Hematopoietic multipotent progenitor cell (in vitro differentiated cells): ENCODE measurements at regions not wholly inside any gene's neighbourhood (a gene's known extent, or its start where the extent isn't known, plus 50 kb on each side); places are given as distances from the start of the nearest gene placed in this dataset.

Source experiments
- DNase-seq, 3 donors: peaks; one replicate each; pipeline ENCODE4 v3.0.0-alpha.2; 2011 to 2015; ENCODE audit warnings: low read depth in 2 of 3, low spot score in 2 of 3

DNA sequence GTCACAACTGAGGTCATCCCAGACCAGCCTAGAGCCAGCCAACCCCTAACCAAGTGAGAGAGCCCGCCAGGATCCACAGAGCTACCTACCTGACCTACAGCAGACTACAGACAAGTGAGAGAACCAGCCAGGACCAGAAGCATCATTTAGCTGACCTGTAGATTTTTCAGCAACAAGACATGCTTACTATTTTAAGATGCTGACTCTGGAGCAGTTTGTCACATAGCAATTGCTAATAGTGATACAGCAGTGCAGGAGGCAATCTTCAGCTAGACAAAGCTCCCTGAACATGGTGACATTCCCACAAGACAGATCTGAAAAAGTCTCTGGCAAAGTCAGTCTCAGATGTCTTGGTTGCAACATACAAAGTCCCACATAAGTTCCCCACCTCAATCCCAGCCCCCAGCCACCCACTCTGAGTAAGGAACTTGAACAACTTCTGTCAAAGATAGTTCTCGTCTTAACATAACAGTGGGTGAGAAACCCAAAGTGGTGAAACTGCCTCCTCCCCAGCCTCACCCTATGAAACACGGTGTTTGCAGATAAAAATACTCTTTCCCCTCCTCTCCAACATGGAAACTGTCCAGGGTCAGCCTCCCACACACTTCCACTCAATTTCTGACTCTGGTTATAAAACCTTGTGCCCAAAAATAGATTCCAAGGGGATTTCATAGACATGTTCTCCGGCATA, 120.3 kb upstream of the SLC6A11 start:
- DNase-seq, result no peak

- DNase-seq, result no peak
Observed at GRCh38 chr3:10697918-10698317, 118.1 kb upstream of the SLC6A11 start.

DNA sequence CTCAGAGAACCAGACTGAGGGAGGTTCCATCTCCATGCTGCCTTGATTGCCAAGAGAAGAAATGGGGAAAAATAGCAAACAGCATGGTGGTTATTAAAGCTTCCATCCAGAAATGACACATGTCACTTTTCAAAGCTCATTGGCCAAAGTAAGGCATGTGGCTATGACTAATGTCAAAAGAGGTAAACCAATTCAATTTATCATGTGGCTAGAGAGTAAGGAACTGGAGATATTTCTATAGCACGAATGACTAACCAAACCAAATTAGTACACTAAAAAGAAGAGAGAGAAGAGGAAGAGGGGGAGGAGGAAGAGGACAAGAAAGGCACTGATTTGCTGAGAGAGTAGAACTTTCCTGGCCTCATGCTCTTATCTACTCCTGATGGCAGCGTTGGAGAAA, 115.2 kb upstream of the SLC6A11 start:
- DNase-seq, result no peak

DNA sequence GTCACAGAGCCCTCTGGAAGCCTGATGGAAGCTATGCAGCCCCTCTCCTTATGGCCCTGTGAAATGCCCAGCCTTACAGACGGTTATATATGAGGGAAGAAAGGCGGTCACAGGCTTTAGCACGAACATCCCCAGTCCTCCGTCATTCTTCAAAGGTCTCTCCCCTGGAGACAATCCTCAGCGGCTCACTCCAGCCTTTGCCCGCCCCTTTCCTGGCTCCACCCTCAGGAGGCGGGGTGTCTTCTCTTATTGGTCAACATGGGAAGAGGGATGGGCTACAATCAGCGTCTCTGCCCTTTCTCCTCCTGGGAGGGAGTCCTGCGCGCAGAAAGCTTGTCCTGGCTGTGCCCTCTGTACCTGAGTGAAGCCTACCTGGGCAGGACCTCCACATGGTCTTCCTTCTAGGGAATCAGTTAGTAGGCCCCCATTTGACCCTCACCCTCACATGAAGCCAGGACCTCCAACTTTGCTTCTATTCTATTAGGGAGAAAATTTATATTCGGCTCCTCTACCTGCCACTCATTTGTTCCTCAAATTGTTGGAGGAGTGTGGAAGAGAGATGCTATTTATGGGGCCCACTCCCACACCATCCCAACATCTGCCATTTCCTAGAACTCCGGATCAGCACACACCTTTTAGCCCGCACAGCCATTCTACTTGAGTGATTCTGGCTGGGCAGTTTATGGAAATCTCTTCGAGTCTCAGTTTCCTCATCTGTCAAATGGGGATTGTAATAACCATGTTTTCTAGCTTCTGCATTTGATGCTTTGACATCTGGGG, 112.9 kb upstream of the SLC6A11 start:
- peak in 1 of 3 donors; percentile 46 for DNase-seq

- DNase-seq, result peak in 1 of 3 donors; percentile 53
Observed at GRCh38 chr3:10703875-10704274, 112.2 kb upstream of the SLC6A11 start.

DNA sequence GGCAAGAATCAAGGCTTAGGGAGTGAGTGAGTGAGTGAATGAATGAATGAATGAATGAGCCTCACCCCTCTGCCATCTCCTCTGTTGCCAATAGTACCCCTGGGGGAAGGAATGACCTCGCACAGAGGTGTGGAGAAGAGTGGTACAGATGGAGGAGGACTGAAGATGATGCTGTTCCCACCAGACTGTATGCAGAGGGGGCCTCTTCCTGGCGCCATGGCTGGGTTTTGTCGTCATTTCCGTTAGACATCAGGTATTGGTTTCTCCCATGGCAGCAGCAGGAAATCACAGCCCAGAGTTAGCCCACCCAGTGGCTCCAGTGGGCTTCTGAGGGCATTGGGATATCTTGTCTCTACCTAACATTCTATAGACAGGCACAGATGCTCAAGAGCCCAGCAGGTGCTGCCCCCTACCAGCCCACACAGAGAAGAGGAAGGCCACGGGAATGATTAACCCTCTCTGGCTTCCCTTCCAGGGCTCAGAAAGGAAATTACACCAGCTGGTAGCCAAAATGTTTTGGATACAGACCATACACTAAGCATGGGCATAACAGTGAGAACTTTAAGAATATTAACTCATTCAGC, 109.8 kb upstream of the SLC6A11 start:
- DNase-seq, result peak in 1 of 3 donors; percentile 12

GRCh38 chr3:10706740-10707399, 109.2 kb upstream of the SLC6A11 start:
- no peak for DNase-seq

- DNase-seq, result peak in 1 of 3 donors; percentile 10
Observed at GRCh38 chr3:10707400-10708215, 108.4 kb upstream of the SLC6A11 start.

DNA sequence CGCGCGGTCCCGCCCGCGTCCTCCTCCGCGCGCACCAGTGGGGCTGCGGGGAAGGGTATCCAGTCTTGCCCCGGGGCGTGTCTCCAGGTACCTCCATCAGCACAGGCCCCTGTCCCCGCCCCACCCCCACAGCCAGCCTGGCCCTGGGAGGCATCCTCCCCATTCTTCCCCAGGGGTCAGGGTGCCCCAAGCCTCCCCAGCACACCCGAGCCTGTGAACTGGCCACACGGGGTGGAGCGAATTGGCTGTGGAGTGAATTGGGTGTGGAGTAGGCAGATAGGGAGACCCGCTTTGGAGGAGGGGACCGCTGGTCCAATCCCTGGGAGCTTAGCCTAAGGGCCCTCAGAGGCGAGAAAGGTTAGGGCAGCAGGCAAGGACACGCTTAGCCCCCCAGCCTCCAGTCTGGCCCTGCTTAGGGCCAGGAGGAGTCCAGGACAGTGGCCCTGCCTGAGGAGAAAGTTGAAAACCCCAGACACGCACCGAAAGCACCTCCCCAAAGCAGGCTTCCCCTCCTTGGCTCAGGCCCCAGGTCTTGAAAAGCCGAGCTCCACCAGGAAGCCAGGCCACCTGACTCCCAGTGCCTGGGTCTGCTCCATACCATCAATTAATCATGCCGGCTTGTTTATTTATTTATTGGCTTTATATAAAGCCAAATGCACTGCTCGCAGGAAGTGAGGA, 107.7 kb upstream of the SLC6A11 start:
- DNase-seq, result no peak

DNA sequence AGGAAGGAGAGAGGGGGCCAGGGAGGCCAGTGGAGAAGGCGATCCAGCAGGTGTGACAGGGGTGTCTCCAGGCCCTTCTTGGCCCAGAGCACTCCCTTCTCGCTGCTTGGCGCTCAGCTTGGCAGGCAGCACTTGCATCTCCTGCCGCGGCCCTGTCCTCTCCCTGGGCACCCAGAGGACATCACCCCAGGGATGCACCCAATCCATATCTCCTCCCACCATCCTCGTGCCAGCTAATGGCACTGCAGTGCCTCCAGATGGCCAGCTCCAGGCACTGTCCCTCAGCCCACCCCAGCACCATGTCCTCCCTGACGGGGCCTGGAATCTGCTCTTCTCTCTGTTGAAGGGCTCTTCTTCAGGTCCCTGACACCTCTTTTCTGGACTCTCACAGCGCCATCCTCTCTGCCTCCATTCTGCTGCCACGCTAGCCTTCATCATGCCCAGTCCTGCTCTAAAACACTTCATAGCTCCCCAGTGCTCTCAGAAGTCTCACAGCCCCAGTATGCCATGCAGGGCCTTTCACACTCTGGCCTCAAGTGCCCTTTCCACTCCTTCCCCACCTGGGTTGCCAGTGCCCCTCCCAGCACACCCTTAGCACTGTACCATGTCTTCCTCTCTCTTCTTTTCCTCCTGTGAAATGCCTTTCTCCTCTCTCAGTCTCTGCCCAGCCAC, 106.8 kb upstream of the SLC6A11 start:
- DNase-seq, result no peak

DNA sequence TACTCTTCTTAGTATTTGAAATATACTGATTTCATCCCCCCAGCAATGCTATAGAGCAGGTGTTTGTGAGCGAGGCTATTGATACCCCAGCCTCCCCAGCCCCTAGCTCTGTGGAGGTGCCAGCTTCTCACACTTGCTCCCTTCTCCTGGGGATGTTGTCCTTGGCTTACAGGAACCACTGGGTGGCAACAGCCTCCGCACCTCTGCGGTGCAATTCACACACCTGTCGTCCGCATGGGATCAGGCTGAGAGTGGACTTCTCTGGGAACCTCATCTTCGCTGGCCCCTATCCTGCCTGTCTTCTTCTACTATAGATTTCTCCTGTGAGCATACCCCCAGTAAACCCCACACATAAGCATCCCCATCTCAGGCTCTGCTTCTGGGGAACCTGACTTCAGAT, 103.9 kb upstream of the SLC6A11 start:
- DNase-seq, result no peak

DNA sequence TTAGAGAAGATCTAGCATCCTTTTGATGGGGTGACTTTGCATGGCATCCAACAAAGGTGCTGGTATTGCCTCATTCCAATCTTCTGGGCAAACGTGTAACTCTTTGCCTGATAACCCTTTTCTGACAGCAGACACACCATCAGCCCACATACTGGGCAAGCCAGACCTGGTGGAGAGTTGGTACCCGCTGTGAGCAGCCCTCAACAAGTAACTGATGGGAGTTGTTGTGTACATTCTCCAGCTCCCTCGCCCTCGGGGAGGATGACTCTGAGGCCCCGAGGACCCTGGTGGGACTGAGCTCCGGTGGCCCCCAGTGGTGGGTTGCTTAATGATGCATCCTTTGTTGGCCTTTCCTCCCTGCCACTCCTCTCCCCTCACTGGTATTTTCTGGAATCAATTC, 102.4 kb upstream of the SLC6A11 start:
- DNase-seq, result no peak

DNA sequence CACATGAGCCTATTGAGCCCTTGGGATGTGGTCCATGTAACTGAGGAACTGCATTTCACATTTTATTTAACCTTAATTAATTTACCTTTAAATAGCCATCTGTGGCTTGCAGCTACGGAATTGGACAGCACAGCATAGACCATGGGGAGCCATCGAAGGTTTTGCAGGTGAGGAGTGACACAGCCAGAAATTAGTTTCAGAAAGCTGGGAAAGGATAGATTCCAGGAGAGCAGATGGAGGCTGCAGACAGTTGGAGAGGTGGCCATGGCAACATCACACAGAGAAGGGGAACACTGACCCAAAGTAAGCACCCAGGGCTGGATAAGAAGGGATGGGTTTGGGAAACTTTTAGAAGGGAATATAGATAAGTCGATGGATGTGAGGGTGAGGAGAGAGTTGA, 100.1 kb upstream of the SLC6A11 start:
- DNase-seq, result no peak

GRCh38 chr3:10716964-10717363, 99.1 kb upstream of the SLC6A11 start:
- DNase-seq, result no peak

- DNase-seq, result no peak
Observed at GRCh38 chr3:10717756-10718155, 98.3 kb upstream of the SLC6A11 start.

- no peak for DNase-seq
Observed at GRCh38 chr3:10721101-10721500, 94.9 kb upstream of the SLC6A11 start.

GRCh38 chr3:10722911-10723310, 93.1 kb upstream of the SLC6A11 start:
- no peak for DNase-seq

GRCh38 chr3:10723991-10724390, 92.0 kb upstream of the SLC6A11 start:
- no peak for DNase-seq

DNA sequence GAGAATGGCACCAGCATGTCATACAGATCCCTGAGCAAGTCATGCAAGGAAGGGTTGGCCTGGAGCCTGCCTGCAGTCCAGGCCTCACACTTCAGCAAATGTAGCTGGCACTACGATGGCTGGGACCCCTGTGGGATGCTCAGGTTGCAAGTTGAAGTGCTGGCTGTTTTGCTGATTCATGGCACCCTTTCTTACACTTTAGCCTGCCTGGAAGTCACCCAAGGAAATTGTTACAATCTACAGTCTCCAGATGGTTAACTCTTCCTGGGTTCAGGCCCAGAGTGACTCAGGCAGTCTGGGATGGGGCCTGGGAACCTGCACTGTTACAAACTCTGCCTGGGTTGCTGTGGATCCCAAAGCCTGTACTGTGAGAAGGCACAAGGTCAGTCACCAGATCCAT, 91.0 kb upstream of the SLC6A11 start:
- no peak for DNase-seq
